ENCODE measurements at regions not wholly inside any gene's neighbourhood (a gene's known extent, or its start where the extent isn't known, plus 50 kb on each side); places are given as distances from the start of the nearest gene placed in this dataset.

DNA sequence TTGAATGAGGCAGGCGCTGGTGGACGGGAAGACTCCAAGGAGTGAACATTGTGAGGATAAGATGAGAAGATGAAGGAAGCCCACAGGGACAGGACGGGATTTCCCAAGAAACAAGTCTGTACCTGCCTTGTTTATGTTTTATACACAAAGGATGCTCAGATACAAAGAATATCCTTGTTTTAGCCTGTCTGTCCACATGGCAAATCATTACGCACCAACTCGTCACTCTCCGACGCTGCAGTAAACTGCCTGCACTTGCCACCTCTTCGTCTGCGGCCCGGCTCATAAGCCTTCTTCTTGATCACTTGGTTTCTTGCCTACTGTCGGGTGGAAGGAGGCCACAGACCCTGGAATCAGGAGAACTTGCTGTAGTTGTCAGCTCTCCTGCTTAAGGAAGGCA is 85.4 kb downstream of the CD83 start (continued):
- no peak for TF ChIP-seq MEF2A (IDR thresholded peaks at IDR 0.05; ENCODE audit: borderline replicate concordance, low read depth)

- WGBS (ENCODE audit: low lambda C conversion rate) = 64% methylated on average over 3 of the region's 3 CpGs
- H3K9me3 ChIP-seq = no peaks in the 10 kb centered on the region
- no peak overlapping the region for H3K9ac ChIP-seq
- H4K20me1 ChIP-seq (ENCODE audit: insufficient read depth) = no peaks in the 10 kb centered on the region
- H3K36me3 ChIP-seq (replicated peaks in 1 of 2; ENCODE audit: control insufficient read depth in 1 of 2, insufficient read depth in 2 of 2, low read length in 1 of 2) = no peaks in the 10 kb centered on the region
- no peaks in the 10 kb centered on the region for H3F3A ChIP-seq (replicated peaks; ENCODE audit: insufficient read depth)
- no peaks in the 10 kb centered on the region for H3K79me2 ChIP-seq (ENCODE audit: insufficient read depth)
- H3K4me1 ChIP-seq (ENCODE audit: control insufficient read depth in 1 of 2, insufficient read depth in 2 of 2, low read depth in 1 of 2, low read length in 1 of 2) = peaks cover 0 to 9% of the 10 kb centered on the region in 2 experiments; a peak in 2 of 4 replicates
- no peak overlapping the region for H2AFZ ChIP-seq (ENCODE audit: low read depth)
- H3K27ac ChIP-seq (ENCODE audit: low read depth in 2 of 2, low read length in 1 of 2) = no peak overlapping the region
- ChIA-PET CTCF (interaction anchor here (0.8 kb wide), 1 partner anchor 1238 kb away, joined by 3 read pairs; no protein-coding TSS in a partner anchor), POLR2A (no interaction called here)
- H3K9me2 ChIP-seq = no peaks in the 10 kb centered on the region
- no peak overlapping the region for H3K4me2 ChIP-seq
- TF ChIP-seq CHD2 (IDR thresholded peaks at IDR 0.05; ENCODE audit: low read length, partially characterized antibody) (no peak), NFIC (IDR thresholded peaks at IDR 0.05; ENCODE audit: borderline replicate concordance) (no peak), MXI1 (IDR thresholded peaks at IDR 0.05; ENCODE audit: low read depth, low read length) (no peak), FOXJ3 (CRISPR knock-in tag; IDR thresholded peaks at IDR 0.05) (no peak), RAD21 (IDR thresholded peaks at IDR 0.05; ENCODE audit: low read length) (no peak), RFX5 (IDR thresholded peaks at IDR 0.05; ENCODE audit: low read length) (no peak), RCOR1 (IDR thresholded peaks at IDR 0.05; ENCODE audit: low read length) (no peak), EZH2phosphoT487 (IDR thresholded peaks at IDR 0.05; ENCODE audit: borderline replicate concordance, low read depth) (no peak), RXRA (IDR thresholded peaks at IDR 0.05; ENCODE audit: borderline replicate concordance, low read depth) (no peak), SIN3A (IDR thresholded peaks at IDR 0.05; ENCODE audit: borderline replicate concordance, low read depth, low read length) (no peak), MEF2A (IDR thresholded peaks at IDR 0.05; ENCODE audit: borderline replicate concordance, low read depth) (no peak), CTCF (IDR thresholded peaks at IDR 0.05) (no peak), JUND (IDR thresholded peaks at IDR 0.05) (no peak), FOXM1 (IDR thresholded peaks at IDR 0.05; ENCODE audit: low read depth) (no peak), USF1 (IDR thresholded peaks at IDR 0.05; ENCODE audit: borderline replicate concordance, low read depth) (no peak), POLR2AphosphoS5 (IDR thresholded peaks at IDR 0.05; ENCODE audit: low read depth, low read length) (no peak)
- TF ChIP-seq, protein P1, sequence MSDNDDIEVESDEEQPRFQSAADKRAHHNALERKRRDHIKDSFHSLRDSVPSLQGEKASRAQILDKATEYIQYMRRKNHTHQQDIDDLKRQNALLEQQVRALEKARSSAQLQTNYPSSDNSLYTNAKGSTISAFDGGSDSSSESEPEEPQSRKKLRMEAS (IDR thresholded peaks at IDR 0.05; ENCODE audit: low read depth) = no peak
- TF ChIP-seq, protein P2, sequence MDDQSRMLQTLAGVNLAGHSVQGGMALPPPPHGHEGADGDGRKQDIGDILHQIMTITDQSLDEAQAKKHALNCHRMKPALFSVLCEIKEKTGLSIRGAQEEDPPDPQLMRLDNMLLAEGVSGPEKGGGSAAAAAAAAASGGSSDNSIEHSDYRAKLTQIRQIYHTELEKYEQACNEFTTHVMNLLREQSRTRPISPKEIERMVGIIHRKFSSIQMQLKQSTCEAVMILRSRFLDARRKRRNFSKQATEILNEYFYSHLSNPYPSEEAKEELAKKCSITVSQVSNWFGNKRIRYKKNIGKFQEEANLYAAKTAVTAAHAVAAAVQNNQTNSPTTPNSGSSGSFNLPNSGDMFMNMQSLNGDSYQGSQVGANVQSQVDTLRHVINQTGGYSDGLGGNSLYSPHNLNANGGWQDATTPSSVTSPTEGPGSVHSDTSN (IDR thresholded peaks at IDR 0.05) = no peak
- no peak for DNase-seq
- H3K4me3 ChIP-seq (ENCODE audit: low read depth in 2 of 2, low read length in 1 of 2) = no peak overlapping the region
- no peaks in the 10 kb centered on the region; the same call in 1 of the 2 replicates for H3K27me3 ChIP-seq (ENCODE audit: insufficient read depth)
These were observed 88.8 kb downstream of the CD83 start for GRCh38 chr6:14206391-14206790.

All from SK-N-SH (cell line).